ENCODE measurements at regions not wholly inside any gene's neighbourhood (a gene's known extent, or its start where the extent isn't known, plus 50 kb on each side); places are given as distances from the start of the nearest gene placed in this dataset.

DNA sequence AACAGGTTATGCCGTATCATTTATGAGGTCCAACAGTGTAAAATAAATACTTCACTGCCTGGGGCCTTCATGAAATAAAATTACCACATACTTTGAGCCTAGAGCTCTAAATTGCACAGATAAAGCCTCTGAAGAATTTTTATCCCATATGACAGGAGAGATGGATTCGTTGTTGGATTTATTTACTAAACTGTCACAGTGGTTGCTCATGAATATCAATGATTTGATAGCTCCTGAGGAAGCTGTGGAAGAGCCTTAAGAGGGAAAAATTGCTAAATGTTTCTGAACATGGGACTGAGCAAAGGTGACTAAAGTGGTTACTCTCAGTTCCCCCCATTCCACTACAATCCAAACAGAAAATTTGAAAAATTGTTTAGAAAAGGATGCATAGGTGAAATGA is 558.9 kb upstream of the IL12A start:
- H3K4me3 ChIP-seq (ENCODE audit: low read length), result no peak overlapping the region
- no peak for DNase-seq (ENCODE audit: low read depth)
- TF ChIP-seq, protein P1, sequence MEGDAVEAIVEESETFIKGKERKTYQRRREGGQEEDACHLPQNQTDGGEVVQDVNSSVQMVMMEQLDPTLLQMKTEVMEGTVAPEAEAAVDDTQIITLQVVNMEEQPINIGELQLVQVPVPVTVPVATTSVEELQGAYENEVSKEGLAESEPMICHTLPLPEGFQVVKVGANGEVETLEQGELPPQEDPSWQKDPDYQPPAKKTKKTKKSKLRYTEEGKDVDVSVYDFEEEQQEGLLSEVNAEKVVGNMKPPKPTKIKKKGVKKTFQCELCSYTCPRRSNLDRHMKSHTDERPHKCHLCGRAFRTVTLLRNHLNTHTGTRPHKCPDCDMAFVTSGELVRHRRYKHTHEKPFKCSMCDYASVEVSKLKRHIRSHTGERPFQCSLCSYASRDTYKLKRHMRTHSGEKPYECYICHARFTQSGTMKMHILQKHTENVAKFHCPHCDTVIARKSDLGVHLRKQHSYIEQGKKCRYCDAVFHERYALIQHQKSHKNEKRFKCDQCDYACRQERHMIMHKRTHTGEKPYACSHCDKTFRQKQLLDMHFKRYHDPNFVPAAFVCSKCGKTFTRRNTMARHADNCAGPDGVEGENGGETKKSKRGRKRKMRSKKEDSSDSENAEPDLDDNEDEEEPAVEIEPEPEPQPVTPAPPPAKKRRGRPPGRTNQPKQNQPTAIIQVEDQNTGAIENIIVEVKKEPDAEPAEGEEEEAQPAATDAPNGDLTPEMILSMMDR (IDR thresholded peaks at IDR 0.05; ENCODE audit: insufficient read depth, low read depth, low read length, missing control alignments), result no peak

DNA sequence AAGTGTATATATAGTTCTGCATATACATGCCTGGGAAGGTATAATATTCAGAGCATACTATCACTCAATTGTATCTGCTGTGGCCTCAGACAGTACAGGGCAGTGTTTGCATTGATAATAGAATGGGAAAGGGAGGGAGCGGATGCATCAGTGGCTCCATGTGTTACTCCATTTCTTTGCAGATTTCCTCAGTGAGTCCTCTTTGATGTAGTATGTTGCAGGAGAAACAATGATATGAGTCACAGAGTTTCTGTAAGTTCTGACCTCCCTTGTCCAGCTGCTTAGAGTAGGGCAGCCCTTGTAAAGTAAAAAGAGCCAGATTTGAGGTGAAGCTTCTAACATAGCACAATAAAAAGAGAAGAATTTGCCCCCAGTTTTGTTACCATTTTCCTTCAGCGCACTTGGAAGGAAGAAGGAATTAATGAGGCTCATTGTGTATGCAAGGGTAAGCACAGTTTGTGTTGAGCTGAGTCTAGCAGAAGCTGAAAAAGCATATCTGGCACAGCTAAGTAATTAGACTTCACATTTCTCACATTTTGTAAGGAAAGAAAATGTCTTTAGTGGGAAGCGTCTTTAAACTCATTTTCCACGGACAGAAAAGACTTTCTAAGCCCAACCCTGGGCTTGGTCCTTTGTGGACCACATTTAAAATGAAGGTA is 555.8 kb upstream of the IL12A start:
- peak; percentile 30 for DNase-seq (ENCODE audit: low read depth)
- TF ChIP-seq, protein P1 (IDR thresholded peaks at IDR 0.05; ENCODE audit: insufficient read depth, low read depth, low read length, missing control alignments), result no peak
- no peak overlapping the region for H3K4me3 ChIP-seq (ENCODE audit: low read length)

DNA sequence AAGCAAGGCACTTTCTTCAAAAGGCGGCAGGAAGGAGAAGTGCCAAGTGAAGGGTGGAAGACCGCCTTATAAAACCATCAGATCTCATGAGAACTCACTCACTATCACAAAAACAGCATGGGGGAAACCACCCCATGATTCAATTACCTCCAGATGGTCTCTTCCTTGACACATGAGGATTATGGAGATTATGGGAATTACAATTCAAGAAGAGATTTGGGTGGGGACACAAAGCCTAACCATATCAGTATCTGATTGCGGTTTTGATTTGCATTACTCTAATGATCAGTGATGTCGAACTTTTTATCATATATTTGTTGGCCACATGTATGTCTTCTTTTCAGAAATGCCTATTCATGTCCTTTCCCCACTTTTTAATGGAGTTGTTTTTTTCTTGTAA is 549.3 kb upstream of the IL12A start:
- H3K4me3 ChIP-seq (ENCODE audit: low read length), result no peak overlapping the region
- TF ChIP-seq, protein P1 (IDR thresholded peaks at IDR 0.05; ENCODE audit: insufficient read depth, low read depth, low read length, missing control alignments), result no peak
- DNase-seq (ENCODE audit: low read depth), result no peak

- TF ChIP-seq, protein P1 (IDR thresholded peaks at IDR 0.05; ENCODE audit: insufficient read depth, low read depth, low read length, missing control alignments), result no peak
- no peak for DNase-seq (ENCODE audit: low read depth)
- no peak overlapping the region for H3K4me3 ChIP-seq (ENCODE audit: low read length)
These were observed 547.4 kb upstream of the IL12A start for GRCh38 chr3:159441279-159441678.

- H3K4me3 ChIP-seq (ENCODE audit: low read length), result no peak overlapping the region
- TF ChIP-seq, protein P1 (IDR thresholded peaks at IDR 0.05; ENCODE audit: insufficient read depth, low read depth, low read length, missing control alignments), result no peak
- no peak for DNase-seq (ENCODE audit: low read depth)
These were observed 545.4 kb upstream of the IL12A start for GRCh38 chr3:159443266-159443665.

DNA sequence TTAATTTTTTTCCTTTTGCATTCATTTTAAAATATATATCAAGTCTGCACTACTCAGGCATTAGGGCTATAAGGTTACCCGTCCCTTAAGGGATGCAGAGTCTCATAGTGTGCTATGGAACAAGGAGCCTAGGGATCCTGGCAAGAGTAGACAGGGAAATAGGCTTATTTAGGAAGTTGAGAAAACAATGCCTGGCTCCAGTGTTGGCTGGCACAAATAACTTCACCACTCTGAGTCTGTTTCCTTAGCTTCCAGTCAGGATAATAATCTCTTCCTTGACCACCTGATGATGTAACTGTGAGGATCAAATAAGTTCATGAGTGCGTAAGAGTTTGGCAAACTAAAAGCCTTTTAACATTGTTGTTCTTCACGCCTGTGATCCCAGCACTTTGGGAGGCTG is 540.8 kb upstream of the IL12A start:
- TF ChIP-seq, protein P1 (IDR thresholded peaks at IDR 0.05; ENCODE audit: insufficient read depth, low read depth, low read length, missing control alignments), result no peak
- H3K4me3 ChIP-seq (ENCODE audit: low read length), result no peak overlapping the region
- DNase-seq (ENCODE audit: low read depth), result no peak

DNA sequence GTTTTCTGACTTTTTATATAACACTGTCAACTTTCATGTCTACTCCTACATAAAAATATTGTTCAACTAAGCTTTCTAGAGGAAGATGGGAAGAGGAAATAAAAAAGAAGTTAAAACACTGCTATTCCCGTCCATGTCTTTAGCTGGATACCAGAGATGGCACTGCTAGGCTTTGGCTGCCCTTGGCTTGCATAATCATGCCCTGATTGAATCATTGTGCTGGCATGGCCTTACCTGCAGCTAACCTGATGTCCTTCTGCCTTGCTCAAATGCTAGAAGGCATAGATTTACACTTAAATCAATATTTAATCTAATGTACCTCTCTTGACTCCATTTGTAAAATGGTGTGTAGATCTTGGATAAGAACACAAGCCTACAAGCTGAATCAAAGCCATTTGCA is 539.7 kb upstream of the IL12A start:
- TF ChIP-seq, protein P1 (IDR thresholded peaks at IDR 0.05; ENCODE audit: insufficient read depth, low read depth, low read length, missing control alignments), result no peak
- peak; percentile 61 for DNase-seq (ENCODE audit: low read depth)

More for the DNA sequence above, 539.7 kb upstream of the IL12A start:
- H3K4me3 ChIP-seq (ENCODE audit: low read length), result no peak overlapping the region
